ENCODE measurements at regions not wholly inside any gene's neighbourhood (a gene's known extent, or its start where the extent isn't known, plus 50 kb on each side); places are given as distances from the start of the nearest gene placed in this dataset.

DNA sequence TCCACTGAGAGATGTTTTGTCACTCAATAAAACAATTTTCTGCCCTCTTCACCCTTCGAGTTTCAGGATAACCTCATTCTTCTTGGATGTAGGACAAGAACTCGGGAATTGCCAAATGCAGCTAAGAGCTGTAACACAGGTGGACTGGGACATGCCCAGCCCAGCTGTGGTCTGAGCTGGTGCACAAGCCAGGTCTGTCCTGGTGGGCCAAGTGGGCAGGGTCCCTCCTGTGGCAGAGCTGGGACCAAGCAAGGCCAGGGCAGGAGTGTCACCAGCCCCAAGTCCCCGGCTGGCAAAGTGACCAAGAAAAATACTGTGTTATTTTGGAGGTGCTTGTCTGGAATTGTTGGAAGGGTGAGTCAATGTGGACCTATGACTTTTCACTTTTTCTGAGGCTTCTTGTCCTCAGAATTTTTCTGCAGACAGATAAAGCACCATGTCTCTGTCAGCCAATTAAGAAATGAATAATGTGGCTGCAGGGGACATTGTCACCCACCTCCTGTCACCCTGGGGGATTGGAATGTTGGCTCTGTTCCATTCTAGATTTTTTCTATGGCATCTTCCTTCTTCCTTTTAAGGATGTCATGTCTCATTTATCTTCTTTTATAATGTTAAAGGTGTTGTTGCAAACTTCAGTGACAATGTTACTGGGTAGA, 645.2 kb upstream of the EPHA6 start:
- no peak for TF ChIP-seq POLR2A (IDR thresholded peaks at IDR 0.05)
- TF ChIP-seq, protein P1, sequence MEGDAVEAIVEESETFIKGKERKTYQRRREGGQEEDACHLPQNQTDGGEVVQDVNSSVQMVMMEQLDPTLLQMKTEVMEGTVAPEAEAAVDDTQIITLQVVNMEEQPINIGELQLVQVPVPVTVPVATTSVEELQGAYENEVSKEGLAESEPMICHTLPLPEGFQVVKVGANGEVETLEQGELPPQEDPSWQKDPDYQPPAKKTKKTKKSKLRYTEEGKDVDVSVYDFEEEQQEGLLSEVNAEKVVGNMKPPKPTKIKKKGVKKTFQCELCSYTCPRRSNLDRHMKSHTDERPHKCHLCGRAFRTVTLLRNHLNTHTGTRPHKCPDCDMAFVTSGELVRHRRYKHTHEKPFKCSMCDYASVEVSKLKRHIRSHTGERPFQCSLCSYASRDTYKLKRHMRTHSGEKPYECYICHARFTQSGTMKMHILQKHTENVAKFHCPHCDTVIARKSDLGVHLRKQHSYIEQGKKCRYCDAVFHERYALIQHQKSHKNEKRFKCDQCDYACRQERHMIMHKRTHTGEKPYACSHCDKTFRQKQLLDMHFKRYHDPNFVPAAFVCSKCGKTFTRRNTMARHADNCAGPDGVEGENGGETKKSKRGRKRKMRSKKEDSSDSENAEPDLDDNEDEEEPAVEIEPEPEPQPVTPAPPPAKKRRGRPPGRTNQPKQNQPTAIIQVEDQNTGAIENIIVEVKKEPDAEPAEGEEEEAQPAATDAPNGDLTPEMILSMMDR (IDR thresholded peaks at IDR 0.05) = no peak
- no peak overlapping the region for H3K4me3 ChIP-seq (ENCODE audit: low read depth, poor library complexity, severe bottlenecking)
- no peak for DNase-seq (ENCODE audit: low spot score in 2 of 2)
- 75 to 91% methylated on average over 3 of the region's 3 CpGs for WGBS, 2 donors
- intact Hi-C loops (cut with DNase I; ENCODE audit: low total_unique reads) = no loop called here

DNA sequence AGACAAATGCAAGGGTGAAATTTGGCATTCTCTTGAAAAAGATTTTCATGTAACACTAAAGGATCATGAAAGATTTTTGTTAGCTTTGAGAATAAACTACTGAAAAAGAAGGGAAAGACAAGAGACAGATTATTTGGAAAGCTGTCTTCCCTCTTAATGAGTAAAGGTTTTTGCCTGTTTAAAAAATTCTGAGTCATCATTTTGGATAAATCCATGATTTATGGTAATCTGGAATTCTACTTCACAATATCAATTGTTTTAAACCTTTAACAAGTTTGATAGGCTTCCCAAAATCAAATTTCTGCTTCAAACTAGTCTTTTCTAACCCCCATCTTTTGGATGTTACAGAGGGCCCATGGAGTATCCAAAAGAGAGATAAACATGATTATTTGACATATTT, 641.5 kb upstream of the EPHA6 start:
- intact Hi-C loops (cut with DNase I; ENCODE audit: low total_unique reads) = no loop called here
- H3K4me3 ChIP-seq (ENCODE audit: low read depth, poor library complexity, severe bottlenecking) = no peak overlapping the region
- TF ChIP-seq POLR2A (IDR thresholded peaks at IDR 0.05) = no peak
- TF ChIP-seq, protein P1 (IDR thresholded peaks at IDR 0.05) = no peak
- DNase-seq (ENCODE audit: low spot score in 2 of 2) = no peak

GRCh38 chr3:96175500-96175899, 638.9 kb upstream of the EPHA6 start:
- 79 to 89% methylated on average over 5 to 6 of the region's 6 CpGs for whole genome bisulfite sequencing, 2 donors
- no peak overlapping the region for H3K4me3 ChIP-seq (ENCODE audit: low read depth, poor library complexity, severe bottlenecking)
- intact Hi-C loops (cut with DNase I; ENCODE audit: low total_unique reads) = no loop called here
- DNase-seq (ENCODE audit: low spot score in 2 of 2) = no peak
- TF ChIP-seq POLR2A (IDR thresholded peaks at IDR 0.05) = no peak
- TF ChIP-seq, protein P1 (IDR thresholded peaks at IDR 0.05) = no peak

GRCh38 chr3:96182756-96183155, 631.6 kb upstream of the EPHA6 start:
- intact Hi-C loops (cut with DNase I; ENCODE audit: low total_unique reads) = no loop called here
- no peak for TF ChIP-seq POLR2A (IDR thresholded peaks at IDR 0.05)
- TF ChIP-seq, protein P1 (IDR thresholded peaks at IDR 0.05) = no peak
- H3K4me3 ChIP-seq (ENCODE audit: low read depth, poor library complexity, severe bottlenecking) = no peak overlapping the region
- no peak for DNase-seq (ENCODE audit: low spot score in 2 of 2)
- 71 to 90% methylated on average over 1 of the region's 1 CpG for WGBS, 2 donors

DNA sequence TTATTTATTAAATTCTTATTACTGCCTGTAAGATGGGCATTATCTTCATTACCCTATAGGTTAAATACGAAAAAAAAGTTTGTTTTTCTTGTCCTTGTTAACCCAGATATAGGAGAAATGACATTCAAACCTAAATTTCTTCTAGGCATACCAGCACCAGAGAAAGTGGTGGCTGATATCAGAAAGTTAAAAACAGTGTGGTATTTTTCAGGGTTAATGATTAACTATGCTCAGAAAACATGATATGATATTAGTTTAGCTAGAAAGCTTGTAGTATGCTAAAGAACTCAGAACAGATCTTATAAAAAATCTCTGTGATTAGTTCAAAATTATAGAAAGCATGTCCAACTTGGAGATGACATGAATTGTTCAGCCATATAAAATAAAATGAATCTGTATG, 630.5 kb upstream of the EPHA6 start:
- 75% methylated on average over 1 of the region's 1 CpG for WGBS, 2 donors
- H3K4me3 ChIP-seq (ENCODE audit: low read depth, poor library complexity, severe bottlenecking) = no peak overlapping the region

More for the DNA sequence above, 630.5 kb upstream of the EPHA6 start:
- DNase-seq (ENCODE audit: low spot score in 2 of 2) = no peak
- TF ChIP-seq, protein P1 (IDR thresholded peaks at IDR 0.05) = no peak
- no peak for TF ChIP-seq POLR2A (IDR thresholded peaks at IDR 0.05)
- intact Hi-C loops (cut with DNase I; ENCODE audit: low total_unique reads) = no loop called here
